ENCODE measurements at regions not wholly inside any gene's neighbourhood (a gene's known extent, or its start where the extent isn't known, plus 50 kb on each side); places are given as distances from the start of the nearest gene placed in this dataset.
A peak's percentile ranks its signal among the peaks of the same experiment; 100 is the strongest.
"Not testable (repeated sequence)": the region's sequence is repeated elsewhere in the genome, so short reads cannot be mapped to it uniquely, and the experiment has no call there.

GRCh38 chr1:10867914-10868598 is 71.6 kb upstream of the CASZ1 start:
- peak; percentile 65 for DNase-seq

DNA sequence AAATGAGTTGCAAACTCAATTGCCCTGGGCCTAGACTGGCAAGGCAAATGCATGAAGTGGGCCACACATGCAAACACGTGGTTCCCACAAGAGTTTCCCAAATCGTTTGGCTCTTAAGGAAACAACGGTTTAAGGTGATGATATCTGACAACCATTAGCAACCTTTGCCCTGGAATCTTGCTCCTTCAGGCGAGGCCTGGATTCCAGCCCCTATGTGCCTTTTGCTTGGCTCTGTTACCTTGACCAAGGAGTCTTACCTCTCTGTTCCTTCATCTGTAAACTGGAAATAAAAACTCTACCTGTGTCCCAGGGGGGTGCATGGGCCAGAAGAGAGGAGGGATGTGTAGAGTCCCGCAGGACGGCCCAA is 72.1 kb upstream of the CASZ1 start:
- DNase-seq, result no peak

- DNase-seq, result no peak
Measured at GRCh38 chr1:10869933-10870332, 73.5 kb upstream of the CASZ1 start.

GRCh38 chr1:10870493-10871096 is 74.1 kb upstream of the CASZ1 start:
- DNase-seq, result no peak

DNA sequence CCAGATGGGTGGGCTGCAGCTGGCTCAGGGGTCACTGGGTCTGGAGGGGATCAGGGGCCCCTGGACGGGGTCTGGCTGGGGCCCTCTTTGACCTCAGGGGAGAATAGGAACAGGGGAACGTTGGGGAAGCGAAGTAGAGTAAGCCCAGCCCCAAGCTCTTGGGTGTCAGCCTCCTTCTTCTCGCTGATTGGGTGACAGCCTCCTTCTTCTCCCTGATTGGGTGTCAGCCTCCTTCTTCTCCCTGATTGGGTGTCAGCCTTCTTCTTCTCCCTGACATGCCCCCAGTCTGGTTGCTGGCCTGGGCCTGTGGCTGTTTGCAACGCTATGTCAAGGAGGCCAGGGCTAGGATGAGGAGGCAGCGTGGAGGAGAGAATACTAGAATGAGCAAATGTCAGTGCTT is 76.7 kb upstream of the CASZ1 start:
- no peak for DNase-seq

DNA sequence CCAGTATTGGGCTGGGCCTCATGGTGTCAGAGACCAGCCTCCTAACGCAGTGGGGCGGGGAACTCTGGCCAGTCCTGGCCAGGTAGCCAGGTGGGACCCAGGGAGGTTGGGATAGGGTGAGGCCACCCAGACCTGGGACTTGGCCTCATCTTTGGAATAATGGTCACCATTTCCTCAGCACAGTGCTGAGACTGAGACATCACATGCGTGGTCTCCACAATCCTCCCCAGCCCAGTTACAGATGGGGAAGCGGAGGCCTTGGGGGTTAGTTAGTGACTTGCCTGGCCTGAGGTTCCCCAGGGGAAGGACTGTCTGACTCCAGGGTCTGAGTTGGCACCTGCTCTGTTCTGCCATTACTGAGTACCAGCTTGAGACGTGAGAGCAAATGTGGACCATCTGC is 77.9 kb upstream of the CASZ1 start:
- DNase-seq, result no peak

DNA sequence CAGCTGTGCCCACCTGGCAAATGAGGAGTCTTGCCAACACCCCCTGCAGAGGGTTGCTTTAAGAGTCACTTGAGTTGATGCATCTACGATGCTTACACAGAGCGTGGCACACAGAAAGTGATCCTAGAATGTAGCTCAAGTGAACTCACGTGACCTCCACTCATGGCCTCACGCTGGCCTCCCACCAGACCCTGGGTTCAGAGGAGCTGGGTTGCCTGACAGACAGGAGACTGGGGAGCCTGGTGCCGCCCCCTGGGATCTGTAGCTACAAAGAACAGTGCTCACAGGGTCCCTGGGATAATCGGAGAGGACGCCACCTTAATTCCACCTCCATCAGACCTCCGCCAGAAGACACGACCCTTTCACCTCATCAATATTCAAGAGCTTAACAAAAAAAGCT is 81.4 kb upstream of the CASZ1 start:
- DNase-seq, result no peak

DNA sequence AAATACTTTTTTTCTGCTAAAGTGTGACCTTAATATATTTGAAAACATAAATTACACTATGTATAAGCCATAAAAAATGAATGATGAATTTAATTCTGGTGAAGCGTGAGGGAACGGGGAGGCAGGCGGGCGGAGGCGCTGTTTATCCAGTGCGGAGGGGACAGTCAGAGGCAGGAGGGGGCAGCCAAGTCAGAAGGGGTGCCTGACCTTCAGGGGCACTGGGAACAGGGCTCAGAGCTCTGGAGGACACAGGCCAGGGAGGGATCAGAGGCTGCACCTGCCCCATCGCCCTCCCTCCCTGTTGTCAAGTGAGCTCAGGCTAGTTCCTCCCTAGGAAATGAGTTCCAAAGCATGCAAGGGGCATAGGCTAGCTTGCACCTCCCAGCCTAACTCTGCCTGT is 82.0 kb upstream of the CASZ1 start:
- DNase-seq, result no peak

GRCh38 chr1:10880063-10880462 is 83.6 kb upstream of the CASZ1 start:
- DNase-seq, result no peak

DNA sequence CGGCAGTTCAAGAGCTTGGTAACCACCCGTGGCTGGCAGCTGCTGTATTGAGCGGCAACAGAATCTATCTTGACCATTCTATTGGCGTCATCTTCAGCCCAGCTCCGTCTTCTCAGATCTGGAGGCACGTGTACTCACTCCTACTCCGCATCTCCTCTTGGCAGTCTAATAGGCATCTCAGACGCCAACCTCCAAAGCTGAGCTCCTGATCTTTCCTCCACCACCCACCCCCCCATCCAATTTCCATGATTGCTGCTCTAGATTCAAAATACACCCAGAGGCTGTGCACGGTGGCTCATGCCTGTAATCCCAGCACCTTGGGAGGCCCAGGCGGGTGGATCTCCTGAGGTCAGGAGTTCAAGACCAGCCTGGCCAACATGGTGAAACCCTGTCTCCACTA is 84.6 kb upstream of the CASZ1 start:
- DNase-seq, result no peak

DNA sequence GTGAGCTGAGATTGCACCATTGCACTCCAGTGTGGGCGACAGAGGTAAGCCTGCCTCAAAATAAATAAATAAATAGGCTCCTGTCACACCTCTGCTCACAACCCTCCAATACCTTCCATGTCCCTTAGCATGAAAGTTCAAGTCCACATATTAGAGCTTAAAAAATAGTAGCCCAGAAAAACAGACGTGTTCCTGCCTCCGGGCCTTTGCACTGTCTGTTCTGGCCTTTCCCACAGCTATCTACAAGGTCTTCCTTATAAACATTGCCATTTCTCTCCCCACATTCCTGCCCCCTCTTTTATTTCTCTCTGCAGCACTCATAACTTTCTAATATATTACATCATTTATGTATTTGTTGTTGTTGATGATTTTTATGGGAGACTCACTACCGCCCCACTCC is 85.6 kb upstream of the CASZ1 start:
- no peak for DNase-seq

GRCh38 chr1:10887032-10887431 is 90.6 kb upstream of the CASZ1 start:
- not testable (repeated sequence) for DNase-seq

GRCh38 chr1:10888291-10888690 is 91.8 kb upstream of the CASZ1 start:
- no peak for DNase-seq

- DNase-seq, result no peak
Measured at GRCh38 chr1:10888791-10889649, 92.6 kb upstream of the CASZ1 start.

- DNase-seq, result no peak
Measured at GRCh38 chr1:10889650-10890353, 93.4 kb upstream of the CASZ1 start.

GRCh38 chr1:10890491-10891071 is 94.1 kb upstream of the CASZ1 start:
- DNase-seq, result no peak

GRCh38 chr1:10891091-10891490 is 94.6 kb upstream of the CASZ1 start:
- no peak for DNase-seq

- DNase-seq, result no peak
Measured at GRCh38 chr1:10892138-10893065, 96.0 kb upstream of the CASZ1 start.

- DNase-seq, result no peak
Measured at GRCh38 chr1:10895621-10896020, 99.2 kb upstream of the CASZ1 start.

DNA sequence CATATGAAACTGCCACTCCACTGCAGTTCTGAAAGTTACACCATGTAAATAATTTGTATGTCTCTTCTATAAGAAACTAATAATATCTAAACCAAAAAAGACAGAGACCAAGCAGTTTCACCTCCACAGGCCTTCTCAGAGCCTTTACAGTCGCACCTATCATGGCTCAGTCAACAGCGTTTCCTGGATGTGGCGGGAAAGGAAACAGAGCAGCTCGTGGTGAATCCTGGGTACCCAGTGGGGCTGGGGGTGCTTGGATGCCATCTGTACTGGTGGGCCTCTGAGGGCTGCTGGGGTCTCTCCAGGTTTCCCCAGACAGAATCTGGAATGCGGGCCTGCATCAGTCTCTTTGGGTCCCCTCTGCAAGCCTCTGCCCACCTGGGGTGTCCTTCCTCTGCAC is 100.2 kb upstream of the CASZ1 start:
- no peak for DNase-seq

DNA sequence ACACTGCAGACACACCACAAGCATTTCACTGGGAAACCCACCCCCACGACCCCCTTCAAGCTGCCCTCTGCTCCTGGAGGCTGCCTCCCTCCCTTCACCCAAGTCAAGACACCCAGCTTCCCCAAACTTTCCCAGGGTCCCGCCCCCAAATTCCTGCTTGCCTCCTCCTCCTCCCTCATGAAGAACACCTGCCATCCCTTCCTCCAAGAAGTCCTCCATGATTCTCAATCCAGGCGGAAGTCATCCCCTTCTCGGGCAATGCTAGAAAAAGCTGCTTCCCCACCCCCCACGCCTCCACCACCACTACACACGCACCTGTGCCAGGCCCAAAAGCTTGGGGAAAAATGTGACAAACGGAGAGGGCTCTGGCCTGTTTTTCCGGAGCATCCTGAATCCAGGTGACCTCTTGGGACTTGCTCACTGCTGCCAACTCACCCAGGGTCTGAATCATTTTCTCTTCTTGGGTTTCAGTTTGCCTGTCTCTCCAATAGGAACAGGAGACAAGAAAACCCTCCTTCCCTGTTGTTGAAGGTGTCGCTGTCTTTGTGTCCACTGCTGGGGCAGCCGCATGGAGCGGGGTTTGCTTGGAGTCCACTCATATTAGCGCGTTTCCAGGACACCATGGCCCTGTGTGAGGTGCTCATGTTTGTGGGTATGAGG is 101.0 kb upstream of the CASZ1 start:
- no peak for DNase-seq

All from NCI-H2081 treated with DMSO at 0.1 percent for 48 hours (cell line).